ENCODE measurements at regions not wholly inside any gene's neighbourhood (a gene's known extent, or its start where the extent isn't known, plus 50 kb on each side); places are given as distances from the start of the nearest gene placed in this dataset.

GRCh38 chr1:65505547-65506300 lies 85.3 kb downstream of the LEPR start:
- Histone ChIP-seq H3K9me3 (peaks cover 0 to 4% of the 10 kb centered on the region in 2 donors), H3K27ac (no peak overlapping the region), H3K4me1 (no peaks in the 10 kb centered on the region), H3K27me3 (no peaks in the 10 kb centered on the region), H3K36me3 (no peaks in the 10 kb centered on the region), H3K4me3 (no peak overlapping the region)
- DNase-seq (no peak), ATAC-seq (no peak)
- no peak for TF ChIP-seq CTCF (IDR thresholded peaks at IDR 0.05)
- intact Hi-C loops (cut with DNase I): no loop called here

- no peak overlapping the region for H3K4me3 ChIP-seq
- intact Hi-C loops (cut with DNase I): no loop called here
- no peaks in the 10 kb centered on the region for H3K4me1 ChIP-seq
- TF ChIP-seq CTCF (IDR thresholded peaks at IDR 0.05): no peak
- peaks cover 0 to 4% of the 10 kb centered on the region in 2 donors for H3K9me3 ChIP-seq
- DNase-seq: no peak
- H3K27ac ChIP-seq: no peak overlapping the region
- no peaks in the 10 kb centered on the region for H3K27me3 ChIP-seq
- ATAC-seq: no peak
- H3K36me3 ChIP-seq: no peaks in the 10 kb centered on the region
Observed at GRCh38 chr1:65508051-65508450, 87.6 kb downstream of the LEPR start.

GRCh38 chr1:65509912-65510680 lies 89.6 kb downstream of the LEPR start:
- no peak for TF ChIP-seq CTCF (IDR thresholded peaks at IDR 0.05)
- H3K27ac ChIP-seq: no peak overlapping the region
- no peaks in the 10 kb centered on the region for H3K4me1 ChIP-seq
- H3K36me3 ChIP-seq: no peaks in the 10 kb centered on the region
- H3K9me3 ChIP-seq: peaks cover 0 to 4% of the 10 kb centered on the region in 2 donors
- DNase-seq: no peak
- intact Hi-C loops (cut with DNase I): no loop called here
- no peak overlapping the region for H3K4me3 ChIP-seq
- ATAC-seq: no peak
- H3K27me3 ChIP-seq: no peaks in the 10 kb centered on the region

GRCh38 chr1:65510961-65511360 lies 90.5 kb downstream of the LEPR start:
- TF ChIP-seq CTCF (IDR thresholded peaks at IDR 0.05): no peak
- intact Hi-C loops (cut with DNase I): no loop called here
- H3K27me3 ChIP-seq: no peaks in the 10 kb centered on the region
- no peak for DNase-seq
- H3K27ac ChIP-seq: no peak overlapping the region
- no peaks in the 10 kb centered on the region for H3K4me1 ChIP-seq
- no peak for ATAC-seq
- no peaks in the 10 kb centered on the region for H3K36me3 ChIP-seq
- no peak overlapping the region for H3K4me3 ChIP-seq
- peaks cover 0 to 4% of the 10 kb centered on the region in 2 donors for H3K9me3 ChIP-seq

GRCh38 chr1:65512383-65512782 lies 91.9 kb downstream of the LEPR start:
- H3K9me3 ChIP-seq: peaks cover 0 to 4% of the 10 kb centered on the region in 2 donors
- no peak for TF ChIP-seq CTCF (IDR thresholded peaks at IDR 0.05)
- no peak overlapping the region for H3K4me3 ChIP-seq
- ATAC-seq (peak; percentile 33), DNase-seq (no peak)
- H3K36me3 ChIP-seq: no peaks in the 10 kb centered on the region
- H3K4me1 ChIP-seq: no peaks in the 10 kb centered on the region
- no peak overlapping the region for H3K27ac ChIP-seq
- intact Hi-C loops (cut with DNase I): no loop called here
- H3K27me3 ChIP-seq: no peaks in the 10 kb centered on the region

Measured in left lung (tissue), 4 donors.